ENCODE measurements at regions not wholly inside any gene's neighbourhood (a gene's known extent, or its start where the extent isn't known, plus 50 kb on each side); places are given as distances from the start of the nearest gene placed in this dataset.

DNA sequence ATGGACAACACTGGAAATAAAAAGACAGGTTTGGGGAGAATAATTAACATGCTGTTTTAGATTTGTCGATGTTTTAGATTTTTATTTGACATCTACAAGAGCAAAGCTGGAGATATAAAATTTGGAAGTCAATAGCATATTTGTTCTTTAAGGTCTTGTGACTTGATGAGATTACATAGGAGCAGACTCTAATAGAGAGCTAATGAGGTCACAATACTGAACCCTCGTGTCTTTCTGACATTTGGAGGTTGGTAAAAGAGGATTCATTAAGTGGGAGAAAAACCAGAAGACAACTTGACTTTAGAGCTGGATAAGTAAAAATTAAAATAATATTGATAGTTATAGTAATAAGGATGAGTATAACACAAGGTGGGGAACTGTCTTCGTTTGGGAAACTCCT is 322.7 kb upstream of the SEMA6A start:
- H3F3A ChIP-seq (ENCODE audit: insufficient read depth, low read length, poor library complexity, severe bottlenecking) = no peaks in the 10 kb centered on the region
- H3K27me3 ChIP-seq (ENCODE audit: insufficient read depth, low read depth, low read length) = no peaks in the 10 kb centered on the region
- H3K9ac ChIP-seq (ENCODE audit: low read length) = no peak overlapping the region
- H3K27ac ChIP-seq (ENCODE audit: low read length) = no peak overlapping the region
- no peaks in the 10 kb centered on the region for H3K36me3 ChIP-seq (ENCODE audit: insufficient read depth, low read length)
- TF ChIP-seq POLR2AphosphoS5 (IDR thresholded peaks at IDR 0.05) (no peak), TAF1 (IDR thresholded peaks at IDR 0.05; ENCODE audit: low read depth) (no peak), SMC3 (conservative IDR thresholded peaks at IDR 0.05; ENCODE audit: poor library complexity) (no peak), RAD21 (conservative IDR thresholded peaks at IDR 0.05) (no peak), EP300 (conservative IDR thresholded peaks at IDR 0.05; ENCODE audit: poor library complexity, severe bottlenecking) (no peak), EZH2 (IDR thresholded peaks at IDR 0.05; ENCODE audit: borderline replicate concordance, insufficient read depth, low read length, poor library complexity, severe bottlenecking) (no peak), MXI1 (conservative IDR thresholded peaks at IDR 0.05; ENCODE audit: poor library complexity, severe bottlenecking) (no peak)
- TF ChIP-seq, protein P1, sequence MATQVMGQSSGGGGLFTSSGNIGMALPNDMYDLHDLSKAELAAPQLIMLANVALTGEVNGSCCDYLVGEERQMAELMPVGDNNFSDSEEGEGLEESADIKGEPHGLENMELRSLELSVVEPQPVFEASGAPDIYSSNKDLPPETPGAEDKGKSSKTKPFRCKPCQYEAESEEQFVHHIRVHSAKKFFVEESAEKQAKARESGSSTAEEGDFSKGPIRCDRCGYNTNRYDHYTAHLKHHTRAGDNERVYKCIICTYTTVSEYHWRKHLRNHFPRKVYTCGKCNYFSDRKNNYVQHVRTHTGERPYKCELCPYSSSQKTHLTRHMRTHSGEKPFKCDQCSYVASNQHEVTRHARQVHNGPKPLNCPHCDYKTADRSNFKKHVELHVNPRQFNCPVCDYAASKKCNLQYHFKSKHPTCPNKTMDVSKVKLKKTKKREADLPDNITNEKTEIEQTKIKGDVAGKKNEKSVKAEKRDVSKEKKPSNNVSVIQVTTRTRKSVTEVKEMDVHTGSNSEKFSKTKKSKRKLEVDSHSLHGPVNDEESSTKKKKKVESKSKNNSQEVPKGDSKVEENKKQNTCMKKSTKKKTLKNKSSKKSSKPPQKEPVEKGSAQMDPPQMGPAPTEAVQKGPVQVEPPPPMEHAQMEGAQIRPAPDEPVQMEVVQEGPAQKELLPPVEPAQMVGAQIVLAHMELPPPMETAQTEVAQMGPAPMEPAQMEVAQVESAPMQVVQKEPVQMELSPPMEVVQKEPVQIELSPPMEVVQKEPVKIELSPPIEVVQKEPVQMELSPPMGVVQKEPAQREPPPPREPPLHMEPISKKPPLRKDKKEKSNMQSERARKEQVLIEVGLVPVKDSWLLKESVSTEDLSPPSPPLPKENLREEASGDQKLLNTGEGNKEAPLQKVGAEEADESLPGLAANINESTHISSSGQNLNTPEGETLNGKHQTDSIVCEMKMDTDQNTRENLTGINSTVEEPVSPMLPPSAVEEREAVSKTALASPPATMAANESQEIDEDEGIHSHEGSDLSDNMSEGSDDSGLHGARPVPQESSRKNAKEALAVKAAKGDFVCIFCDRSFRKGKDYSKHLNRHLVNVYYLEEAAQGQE (IDR thresholded peaks at IDR 0.05; ENCODE audit: borderline replicate concordance) = no peak
- TF ChIP-seq, protein P2, sequence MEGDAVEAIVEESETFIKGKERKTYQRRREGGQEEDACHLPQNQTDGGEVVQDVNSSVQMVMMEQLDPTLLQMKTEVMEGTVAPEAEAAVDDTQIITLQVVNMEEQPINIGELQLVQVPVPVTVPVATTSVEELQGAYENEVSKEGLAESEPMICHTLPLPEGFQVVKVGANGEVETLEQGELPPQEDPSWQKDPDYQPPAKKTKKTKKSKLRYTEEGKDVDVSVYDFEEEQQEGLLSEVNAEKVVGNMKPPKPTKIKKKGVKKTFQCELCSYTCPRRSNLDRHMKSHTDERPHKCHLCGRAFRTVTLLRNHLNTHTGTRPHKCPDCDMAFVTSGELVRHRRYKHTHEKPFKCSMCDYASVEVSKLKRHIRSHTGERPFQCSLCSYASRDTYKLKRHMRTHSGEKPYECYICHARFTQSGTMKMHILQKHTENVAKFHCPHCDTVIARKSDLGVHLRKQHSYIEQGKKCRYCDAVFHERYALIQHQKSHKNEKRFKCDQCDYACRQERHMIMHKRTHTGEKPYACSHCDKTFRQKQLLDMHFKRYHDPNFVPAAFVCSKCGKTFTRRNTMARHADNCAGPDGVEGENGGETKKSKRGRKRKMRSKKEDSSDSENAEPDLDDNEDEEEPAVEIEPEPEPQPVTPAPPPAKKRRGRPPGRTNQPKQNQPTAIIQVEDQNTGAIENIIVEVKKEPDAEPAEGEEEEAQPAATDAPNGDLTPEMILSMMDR (IDR thresholded peaks at IDR 0.05; ENCODE audit: poor library complexity, severe bottlenecking) = no peak
- H3K79me2 ChIP-seq (replicated peaks; ENCODE audit: insufficient read depth, low read length) = no peaks in the 10 kb centered on the region
- no peaks in the 10 kb centered on the region for H4K20me1 ChIP-seq (ENCODE audit: insufficient read depth)
- H3K4me2 ChIP-seq (ENCODE audit: low read length) = no peak overlapping the region
- H3K9me3 ChIP-seq (ENCODE audit: low read length) = no peaks in the 10 kb centered on the region
- H2AFZ ChIP-seq (ENCODE audit: low read depth, low read length) = no peak overlapping the region
- H3K4me3 ChIP-seq (ENCODE audit: low read length) = no peak overlapping the region
- H3K9me2 ChIP-seq (ENCODE audit: insufficient read depth, low read length) = no peaks in the 10 kb centered on the region

DNA sequence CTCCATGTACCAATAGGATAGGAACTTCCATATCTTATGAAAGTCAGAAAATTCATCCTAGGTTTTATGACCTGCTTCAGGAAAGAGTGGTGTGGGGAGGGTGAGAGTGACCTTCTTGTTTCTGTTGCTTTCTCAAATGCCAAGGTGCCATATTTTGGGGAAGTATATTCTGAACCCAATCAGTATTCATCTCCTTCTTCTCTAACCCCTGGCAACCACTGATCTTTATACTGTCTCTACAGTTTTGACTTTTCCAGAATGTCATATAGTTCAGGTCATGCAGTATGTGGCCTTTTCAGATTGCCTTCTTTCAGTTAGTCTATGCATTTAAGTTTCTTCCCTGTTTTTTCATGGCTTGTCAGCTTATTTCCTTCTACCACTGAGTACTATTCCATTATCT is 321.4 kb upstream of the SEMA6A start:
- Histone ChIP-seq H3F3A (ENCODE audit: insufficient read depth, low read length, poor library complexity, severe bottlenecking) (no peaks in the 10 kb centered on the region), H3K9me3 (ENCODE audit: low read length) (no peaks in the 10 kb centered on the region), H3K36me3 (ENCODE audit: insufficient read depth, low read length) (no peaks in the 10 kb centered on the region), H3K9me2 (ENCODE audit: insufficient read depth, low read length) (no peaks in the 10 kb centered on the region), H2AFZ (ENCODE audit: low read depth, low read length) (no peak overlapping the region), H3K27ac (ENCODE audit: low read length) (no peak overlapping the region), H4K20me1 (ENCODE audit: insufficient read depth) (no peaks in the 10 kb centered on the region), H3K4me2 (ENCODE audit: low read length) (no peak overlapping the region), H3K9ac (ENCODE audit: low read length) (no peak overlapping the region), H3K79me2 (replicated peaks; ENCODE audit: insufficient read depth, low read length) (no peaks in the 10 kb centered on the region), H3K4me3 (ENCODE audit: low read length) (no peak overlapping the region), H3K27me3 (ENCODE audit: insufficient read depth, low read depth, low read length) (no peaks in the 10 kb centered on the region)
- TF ChIP-seq EP300 (conservative IDR thresholded peaks at IDR 0.05; ENCODE audit: poor library complexity, severe bottlenecking) (no peak), MXI1 (conservative IDR thresholded peaks at IDR 0.05; ENCODE audit: poor library complexity, severe bottlenecking) (no peak), RAD21 (conservative IDR thresholded peaks at IDR 0.05) (no peak)

DNA sequence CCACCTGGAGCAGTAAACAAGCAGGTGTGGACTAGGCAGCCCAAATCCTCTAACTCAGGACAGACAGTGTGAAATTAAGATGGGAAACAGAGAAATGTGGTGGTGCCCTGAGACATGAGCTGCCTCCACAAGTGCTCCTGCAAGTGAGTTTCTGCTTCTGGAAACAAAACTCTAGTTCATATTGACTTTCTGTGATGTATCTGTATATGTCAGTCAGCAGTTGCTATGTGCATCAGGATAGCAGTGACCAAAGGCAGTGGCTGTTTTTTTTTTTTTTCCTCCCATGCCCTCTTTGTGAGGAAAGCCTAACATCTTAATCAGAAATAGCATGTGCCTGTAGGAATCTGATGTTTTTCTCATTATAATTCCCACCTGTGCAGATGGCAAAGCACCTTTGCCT is 318.4 kb upstream of the SEMA6A start:
- TF ChIP-seq EP300 (conservative IDR thresholded peaks at IDR 0.05; ENCODE audit: poor library complexity, severe bottlenecking) = no peak
- no peak for TF ChIP-seq TAF1 (IDR thresholded peaks at IDR 0.05; ENCODE audit: low read depth)
- TF ChIP-seq MXI1 (conservative IDR thresholded peaks at IDR 0.05; ENCODE audit: poor library complexity, severe bottlenecking) = no peak
- TF ChIP-seq RAD21 (conservative IDR thresholded peaks at IDR 0.05) = no peak
- TF ChIP-seq EZH2 (IDR thresholded peaks at IDR 0.05; ENCODE audit: borderline replicate concordance, insufficient read depth, low read length, poor library complexity, severe bottlenecking) = no peak
- no peak for TF ChIP-seq POLR2AphosphoS5 (IDR thresholded peaks at IDR 0.05)
- TF ChIP-seq, protein P1 (IDR thresholded peaks at IDR 0.05; ENCODE audit: borderline replicate concordance) = no peak
- TF ChIP-seq, protein P2 (IDR thresholded peaks at IDR 0.05; ENCODE audit: poor library complexity, severe bottlenecking) = no peak
- no peak for TF ChIP-seq SMC3 (conservative IDR thresholded peaks at IDR 0.05; ENCODE audit: poor library complexity)
- Histone ChIP-seq H3K79me2 (replicated peaks; ENCODE audit: insufficient read depth, low read length) (no peaks in the 10 kb centered on the region), H2AFZ (ENCODE audit: low read depth, low read length) (no peak overlapping the region)

More for the DNA sequence above, 318.4 kb upstream of the SEMA6A start:
- Histone ChIP-seq H3K27me3 (ENCODE audit: insufficient read depth, low read depth, low read length) (no peaks in the 10 kb centered on the region), H3K9me3 (ENCODE audit: low read length) (no peaks in the 10 kb centered on the region), H3K9me2 (ENCODE audit: insufficient read depth, low read length) (no peaks in the 10 kb centered on the region), H3K36me3 (ENCODE audit: insufficient read depth, low read length) (no peaks in the 10 kb centered on the region), H3K27ac (ENCODE audit: low read length) (no peak overlapping the region), H3K4me3 (ENCODE audit: low read length) (no peak overlapping the region), H4K20me1 (ENCODE audit: insufficient read depth) (no peaks in the 10 kb centered on the region), H3F3A (ENCODE audit: insufficient read depth, low read length, poor library complexity, severe bottlenecking) (no peaks in the 10 kb centered on the region), H3K4me2 (ENCODE audit: low read length) (no peak overlapping the region), H3K9ac (ENCODE audit: low read length) (no peak overlapping the region)
